GM10248 (cell line): ENCODE measurements at regions not wholly inside any gene's neighbourhood (a gene's known extent, or its start where the extent isn't known, plus 50 kb on each side); places are given as distances from the start of the nearest gene placed in this dataset.

ENCODE experiments used
- CTCF ChIA-PET: fragments of 300-600 bp; sonication (Branson Sonifier 250); formaldehyde crosslinking; extraction: SDS; loops from one replicate; lab custom pipeline; 2021; ENCODE audit warnings: antibody characterized with exemption; lab: Yijun Ruan, JAX
- POLR2A ChIA-PET: fragments of 350-650 bp; sonication (Branson Sonifier 250); formaldehyde crosslinking; extraction: SDS; loops from one replicate; lab custom pipeline; 2020; ENCODE audit warnings: antibody characterized with exemption; lab: Yijun Ruan, JAX
- DNase-seq: peaks from one replicate; pipeline ENCODE4 v3.0.0; 2012; ENCODE audit errors: extremely low spot score
- TF ChIP-seq, protein P1 (sequence below): IDR thresholded peaks from 2 replicates; pipeline ENCODE4 v1.5.1; 2012; ENCODE audit warnings: mild to moderate bottlenecking, low read depth; ENCODE audit errors: extremely low read depth, missing control alignments, control extremely low read depth

GRCh38 chr11:45481026-45481425 is 184.4 kb downstream of the CHST1 start:
- CTCF ChIA-PET: no interaction called here
- POLR2A ChIA-PET: no interaction called here
- no peak for DNase-seq
- TF ChIP-seq, protein P1, sequence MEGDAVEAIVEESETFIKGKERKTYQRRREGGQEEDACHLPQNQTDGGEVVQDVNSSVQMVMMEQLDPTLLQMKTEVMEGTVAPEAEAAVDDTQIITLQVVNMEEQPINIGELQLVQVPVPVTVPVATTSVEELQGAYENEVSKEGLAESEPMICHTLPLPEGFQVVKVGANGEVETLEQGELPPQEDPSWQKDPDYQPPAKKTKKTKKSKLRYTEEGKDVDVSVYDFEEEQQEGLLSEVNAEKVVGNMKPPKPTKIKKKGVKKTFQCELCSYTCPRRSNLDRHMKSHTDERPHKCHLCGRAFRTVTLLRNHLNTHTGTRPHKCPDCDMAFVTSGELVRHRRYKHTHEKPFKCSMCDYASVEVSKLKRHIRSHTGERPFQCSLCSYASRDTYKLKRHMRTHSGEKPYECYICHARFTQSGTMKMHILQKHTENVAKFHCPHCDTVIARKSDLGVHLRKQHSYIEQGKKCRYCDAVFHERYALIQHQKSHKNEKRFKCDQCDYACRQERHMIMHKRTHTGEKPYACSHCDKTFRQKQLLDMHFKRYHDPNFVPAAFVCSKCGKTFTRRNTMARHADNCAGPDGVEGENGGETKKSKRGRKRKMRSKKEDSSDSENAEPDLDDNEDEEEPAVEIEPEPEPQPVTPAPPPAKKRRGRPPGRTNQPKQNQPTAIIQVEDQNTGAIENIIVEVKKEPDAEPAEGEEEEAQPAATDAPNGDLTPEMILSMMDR: no peak

DNA sequence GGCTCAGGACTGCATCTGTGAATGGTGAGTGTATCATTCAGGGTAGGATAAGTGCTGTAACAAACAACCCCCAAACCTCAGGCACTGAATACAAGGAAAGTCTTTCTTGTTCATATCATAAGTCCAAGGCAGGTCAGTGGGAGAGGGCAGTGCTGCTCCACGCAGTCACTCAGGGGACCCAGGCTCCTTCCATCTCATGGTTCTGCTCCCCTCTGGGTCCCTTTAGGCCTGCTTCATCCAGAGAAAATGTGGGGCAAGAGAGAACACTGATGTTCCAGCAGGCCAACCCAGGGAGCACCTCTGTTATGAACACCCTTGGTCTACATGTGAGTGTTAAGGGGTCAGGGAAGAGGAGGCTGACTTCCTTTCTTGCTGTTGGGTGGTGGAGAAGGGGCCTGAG is 187.8 kb downstream of the CHST1 start:
- POLR2A ChIA-PET: no interaction called here
- CTCF ChIA-PET: interaction anchor here (2.4 kb wide), 1 partner anchor 10 kb away, joined by 7 read pairs; no protein-coding TSS in a partner anchor
- no peak for DNase-seq
- TF ChIP-seq, protein P1: no peak

- TF ChIP-seq, protein P1: no peak
- POLR2A ChIA-PET: no interaction called here
- CTCF ChIA-PET: interaction anchor here (1.1 to 2.4 kb wide), 2 partner anchors 8 to 25 kb away, joined by 3 to 7 read pairs; no protein-coding TSS in a partner anchor
- DNase-seq: no peak
These were observed 189.3 kb downstream of the CHST1 start for GRCh38 chr11:45476126-45476525.

GRCh38 chr11:45475173-45475572 is 189.0 kb upstream of the SYT13 start:
- POLR2A ChIA-PET: no interaction called here
- CTCF ChIA-PET: interaction anchor here (2.4 kb wide), 1 partner anchor 7 kb away, joined by 7 read pairs; no protein-coding TSS in a partner anchor
- no peak for DNase-seq
- TF ChIP-seq, protein P1: no peak

- POLR2A ChIA-PET: no interaction called here
- CTCF ChIA-PET: no interaction called here
- DNase-seq: no peak
- TF ChIP-seq, protein P1: no peak
These were observed 187.3 kb upstream of the SYT13 start for GRCh38 chr11:45473341-45473895.

DNA sequence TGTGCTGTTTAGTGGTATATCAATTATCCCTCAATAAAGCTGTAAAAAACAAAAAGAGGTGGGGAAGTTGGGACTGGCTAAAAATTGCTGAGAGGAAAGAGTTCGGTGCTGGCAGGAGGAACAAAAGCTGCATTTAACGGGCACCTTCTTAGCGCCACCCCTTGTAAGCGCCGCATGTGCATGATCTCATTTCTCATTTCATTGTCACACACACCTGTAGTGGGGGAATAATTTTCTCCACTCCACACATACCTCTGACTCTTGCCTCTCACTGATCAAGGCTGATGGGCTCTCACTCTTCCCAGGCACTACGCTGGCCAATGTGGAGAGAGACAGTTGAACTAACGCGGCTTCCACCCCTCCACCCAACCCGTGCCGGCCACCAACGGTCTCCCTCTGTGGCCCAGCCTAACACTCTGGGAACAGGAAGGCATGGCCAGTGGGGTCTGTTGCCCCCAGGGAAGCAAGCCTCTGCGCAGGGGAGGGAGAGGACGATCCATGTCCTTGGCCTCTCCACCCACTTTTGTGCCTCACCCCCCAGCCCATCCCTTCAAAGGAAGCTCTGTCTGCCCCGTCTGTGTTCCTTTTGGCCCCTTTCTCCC is 186.7 kb upstream of the SYT13 start:
- CTCF ChIA-PET: no interaction called here
- DNase-seq: no peak
- TF ChIP-seq, protein P1: no peak
- POLR2A ChIA-PET: no interaction called here

DNA sequence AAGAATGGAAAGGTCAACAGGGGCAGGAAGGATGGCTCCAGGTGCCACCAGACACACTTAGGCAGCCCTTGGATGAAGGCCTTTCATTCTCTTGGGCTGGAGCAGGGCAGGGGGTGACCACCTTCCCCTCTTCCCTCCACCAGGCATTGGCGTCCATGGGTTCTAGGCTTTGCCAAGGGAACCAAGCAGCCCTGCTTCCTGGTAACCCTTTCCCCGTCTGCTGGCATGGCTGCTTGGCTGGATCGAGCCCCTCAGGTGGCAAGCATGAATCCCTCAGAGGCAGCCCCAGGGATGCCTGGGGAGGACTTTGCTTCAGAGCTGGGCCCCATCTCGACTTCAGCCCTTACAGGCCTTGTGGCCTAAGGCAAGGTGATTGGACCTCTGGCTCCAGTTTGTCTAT is 185.1 kb upstream of the SYT13 start:
- no peak for DNase-seq
- CTCF ChIA-PET: no interaction called here
- TF ChIP-seq, protein P1: no peak
- POLR2A ChIA-PET: no interaction called here
